Skeletal muscle satellite cell (primary cell): ENCODE measurements at regions not wholly inside any gene's neighbourhood (a gene's known extent, or its start where the extent isn't known, plus 50 kb on each side); places are given as distances from the start of the nearest gene placed in this dataset.
A peak's percentile ranks its signal among the peaks of the same experiment; 100 is the strongest.

Experiments used
- H3K27me3 ChIP-seq: 2 replicates; pipeline ENCODE4 v1.7.0; 2013; ENCODE audit warnings: low read length; ENCODE audit not compliant: control insufficient read depth, insufficient read depth
- H3K36me3 ChIP-seq: 2 replicates; pipeline ENCODE4 v1.7.0; 2013; ENCODE audit warnings: mild to moderate bottlenecking, control low read depth, low read length; ENCODE audit not compliant: insufficient read depth
- H3K4me1 ChIP-seq: 2 replicates; pipeline ENCODE4 v1.7.0; 2013; ENCODE audit warnings: low read length; ENCODE audit not compliant: control insufficient read depth, insufficient read depth
- H3K4me2 ChIP-seq: 2 replicates; pipeline ENCODE4 v1.7.0; 2013; ENCODE audit warnings: mild to moderate bottlenecking, low read length
- H3K4me3 ChIP-seq: 2 replicates; pipeline ENCODE4 v1.7.0; 2013; ENCODE audit warnings: low read length
- H3K9ac ChIP-seq: 2 replicates; pipeline ENCODE4 v1.7.0; 2013; ENCODE audit warnings: mild to moderate bottlenecking, low read depth, low read length, moderate library complexity
- H3K9me3 ChIP-seq: replicated peaks from 2 replicates; pipeline ENCODE4 v1.7.0; 2013; ENCODE audit warnings: mild to moderate bottlenecking, control low read depth, low read length

GRCh38 chr6:168131464-168132415, 52.7 kb upstream of the FRMD1 start:
- Histone ChIP-seq H3K4me1 (peaks cover 18% of the 10 kb centered on the region), H3K36me3 (no peaks in the 10 kb centered on the region), H3K9ac (no peak overlapping the region), H3K27me3 (peaks cover 4% of the 10 kb centered on the region), H3K4me2 (peak overlapping the region; percentile 68), H3K4me3 (no peak overlapping the region), H3K9me3 (no peaks in the 10 kb centered on the region)

GRCh38 chr6:168130697-168131371, 51.8 kb upstream of the FRMD1 start:
- peaks cover 18% of the 10 kb centered on the region for H3K4me1 ChIP-seq
- no peak overlapping the region for H3K9ac ChIP-seq
- no peaks in the 10 kb centered on the region for H3K36me3 ChIP-seq
- no peak overlapping the region for H3K4me3 ChIP-seq
- H3K4me2 ChIP-seq, result no peak overlapping the region
- no peaks in the 10 kb centered on the region for H3K9me3 ChIP-seq
- peaks cover 4% of the 10 kb centered on the region for H3K27me3 ChIP-seq

- H3K4me1 ChIP-seq, result peaks cover 18% of the 10 kb centered on the region
- peaks cover 4% of the 10 kb centered on the region for H3K27me3 ChIP-seq
- H3K36me3 ChIP-seq, result no peaks in the 10 kb centered on the region
- no peak overlapping the region for H3K9ac ChIP-seq
- no peaks in the 10 kb centered on the region for H3K9me3 ChIP-seq
- H3K4me3 ChIP-seq, result no peak overlapping the region
- no peak overlapping the region for H3K4me2 ChIP-seq
Measured at GRCh38 chr6:168130168-168130696, 51.2 kb upstream of the FRMD1 start.

- Histone ChIP-seq H3K4me3 (no peak overlapping the region), H3K4me2 (no peak overlapping the region), H3K4me1 (peaks cover 18% of the 10 kb centered on the region), H3K9me3 (no peaks in the 10 kb centered on the region), H3K36me3 (no peaks in the 10 kb centered on the region), H3K27me3 (peaks cover 4% of the 10 kb centered on the region), H3K9ac (no peak overlapping the region)
Measured at GRCh38 chr6:168129292-168130167, 50.5 kb upstream of the FRMD1 start.

GRCh38 chr6:168128631-168129291, 49.7 kb upstream of the FRMD1 start:
- H3K4me3 ChIP-seq, result no peak overlapping the region
- H3K9ac ChIP-seq, result no peak overlapping the region
- no peaks in the 10 kb centered on the region for H3K36me3 ChIP-seq
- peaks cover 17% of the 10 kb centered on the region for H3K4me1 ChIP-seq
- H3K27me3 ChIP-seq, result peaks cover 4% of the 10 kb centered on the region
- no peaks in the 10 kb centered on the region for H3K9me3 ChIP-seq
- no peak overlapping the region for H3K4me2 ChIP-seq
